ENCODE measurements at regions not wholly inside any gene's neighbourhood (a gene's known extent, or its start where the extent isn't known, plus 50 kb on each side); places are given as distances from the start of the nearest gene placed in this dataset.
"Not testable (repeated sequence)": the region's sequence is repeated elsewhere in the genome, so short reads cannot be mapped to it uniquely, and the experiment has no call there.

DNA sequence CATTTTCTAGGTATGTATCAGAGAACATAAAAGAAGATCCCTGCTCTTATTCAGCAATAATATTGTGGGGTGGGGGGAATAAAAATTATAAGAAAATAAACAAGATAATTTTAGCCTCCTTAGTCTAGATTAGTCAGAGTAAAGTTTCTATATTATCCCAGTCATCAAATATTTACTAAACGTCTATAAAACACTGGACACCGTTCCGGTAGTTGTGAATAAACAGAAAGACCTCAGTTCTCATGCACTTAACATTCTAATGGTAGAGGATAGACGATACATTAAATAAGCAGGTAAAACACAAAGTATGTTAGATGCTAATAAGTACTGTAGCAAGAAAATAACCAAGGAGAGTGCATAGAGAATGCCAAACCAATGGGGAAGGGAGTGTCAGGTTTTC lies 425.0 kb downstream of the GBE1 start:
- DNase-seq (ENCODE audit: low spot score in 2 of 2) = no peak
- Mint-ChIP-seq H3K4me3 (no peak overlapping the region), H3K27ac (no peak overlapping the region), H3K36me3 (no peaks in the 10 kb centered on the region), H3K4me1 (no peaks in the 10 kb centered on the region), H3K9me3 (peaks cover 1% of the 10 kb centered on the region), H3K27me3 (no peaks in the 10 kb centered on the region)
- no peak for ATAC-seq (ENCODE audit: low read depth)

DNA sequence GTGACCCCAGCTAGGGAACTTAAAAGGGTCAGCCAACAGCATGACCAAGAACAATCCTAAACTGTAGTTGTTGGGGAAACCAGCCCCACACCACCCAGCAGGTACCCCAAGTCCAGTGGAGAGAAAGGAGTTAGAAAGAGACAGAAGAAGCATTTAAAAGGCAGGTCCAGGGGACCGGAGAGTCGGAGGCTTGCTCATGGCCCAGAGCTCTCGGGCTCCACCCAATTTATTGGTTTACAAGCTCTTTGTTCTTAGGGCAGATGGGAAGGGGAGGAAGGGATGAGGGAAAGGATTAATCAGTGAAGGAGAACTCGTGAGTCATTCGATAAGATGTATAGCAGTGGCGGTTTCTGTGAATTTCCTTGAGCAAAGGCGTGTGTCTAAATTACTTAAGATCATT lies 431.6 kb downstream of the GBE1 start:
- ATAC-seq (ENCODE audit: low read depth) = not testable (repeated sequence)

DNA sequence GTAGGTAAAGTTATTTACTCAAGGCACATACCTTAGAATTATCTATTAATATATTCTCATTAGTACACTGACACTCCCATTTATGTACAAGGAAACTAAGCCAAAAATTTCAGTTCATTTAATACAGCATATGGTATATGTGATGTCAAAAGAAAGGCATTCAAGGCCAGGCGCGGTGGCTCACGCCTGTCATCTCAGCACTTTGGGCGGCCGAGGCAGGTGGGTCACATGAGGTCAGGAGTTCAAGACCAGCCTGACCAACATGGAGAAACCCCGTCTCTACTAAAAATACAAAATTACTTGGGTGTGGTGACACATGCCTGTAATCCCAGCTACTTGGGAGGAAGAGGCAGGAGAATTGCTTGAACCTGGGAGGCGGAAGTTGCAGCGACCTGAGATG lies 435.2 kb downstream of the GBE1 start:
- Mint-ChIP-seq H3K4me1 (no peaks in the 10 kb centered on the region), H3K4me3 (no peak overlapping the region), H3K27me3 (peaks cover 1% of the 10 kb centered on the region), H3K36me3 (no peaks in the 10 kb centered on the region), H3K9me3 (peaks cover 7% of the 10 kb centered on the region), H3K27ac (no peak overlapping the region)
- no peak for DNase-seq (ENCODE audit: low spot score in 2 of 2)
- ATAC-seq (ENCODE audit: low read depth) = no peak

More for the DNA sequence above, 431.6 kb downstream of the GBE1 start:
- not testable (repeated sequence) for H3K4me1 Mint-ChIP-seq; H3K4me3 Mint-ChIP-seq; H3K36me3 Mint-ChIP-seq; H3K9me3 Mint-ChIP-seq; H3K27me3 Mint-ChIP-seq; H3K27ac Mint-ChIP-seq; DNase-seq (ENCODE audit: low spot score in 2 of 2)

DNA sequence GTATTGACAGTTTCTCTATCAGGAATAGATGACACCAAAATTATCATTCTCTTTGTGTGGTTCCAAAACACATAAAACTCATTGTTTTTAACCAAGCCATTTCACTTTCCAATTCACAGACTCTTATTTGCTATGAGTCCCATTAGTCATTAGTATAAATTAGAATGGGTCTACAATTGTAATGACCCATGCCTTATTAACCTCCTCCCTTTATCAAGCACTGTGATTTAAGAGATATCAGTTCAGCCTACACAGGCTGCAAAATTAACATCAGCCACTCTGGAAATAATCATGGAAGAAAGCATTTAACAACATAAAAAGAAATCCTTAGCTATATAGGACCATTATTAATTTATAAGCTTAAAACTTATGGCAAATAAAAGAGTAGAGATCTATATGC lies 440.6 kb downstream of the GBE1 start:
- Mint-ChIP-seq H3K4me1 (no peaks in the 10 kb centered on the region), H3K36me3 (no peaks in the 10 kb centered on the region), H3K9me3 (peaks cover 2% of the 10 kb centered on the region), H3K27ac (no peak overlapping the region), H3K27me3 (peaks cover 1% of the 10 kb centered on the region), H3K4me3 (no peak overlapping the region)
- ATAC-seq (ENCODE audit: low read depth) (no peak), DNase-seq (ENCODE audit: low spot score in 2 of 2) (no peak)

DNA sequence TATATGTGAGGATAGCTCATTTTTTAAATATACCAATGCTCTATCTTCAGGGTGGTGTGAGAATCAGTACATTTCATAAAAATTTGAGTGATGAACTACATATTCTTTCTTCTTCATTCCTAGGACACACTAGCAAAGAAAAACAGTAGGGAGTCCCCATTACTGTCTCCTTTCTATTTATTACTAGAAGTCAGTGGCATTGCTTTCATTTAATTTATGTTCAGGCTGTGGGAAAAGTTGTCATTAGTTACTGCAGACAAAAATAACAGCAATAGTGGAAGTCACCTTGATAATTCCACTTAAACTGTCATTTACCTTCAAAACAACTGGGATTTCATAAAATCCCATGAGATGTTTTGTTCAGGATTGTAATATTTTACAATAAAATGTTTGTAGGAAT lies 446.4 kb downstream of the GBE1 start:
- ATAC-seq (ENCODE audit: low read depth) (no peak), DNase-seq (ENCODE audit: low spot score in 2 of 2) (no peak)
- H3K27me3 Mint-ChIP-seq = no peaks in the 10 kb centered on the region
- H3K27ac Mint-ChIP-seq = no peak overlapping the region
- no peaks in the 10 kb centered on the region for H3K9me3 Mint-ChIP-seq
- no peaks in the 10 kb centered on the region for H3K36me3 Mint-ChIP-seq
- H3K4me1 Mint-ChIP-seq = no peaks in the 10 kb centered on the region
- H3K4me3 Mint-ChIP-seq = no peak overlapping the region

DNA sequence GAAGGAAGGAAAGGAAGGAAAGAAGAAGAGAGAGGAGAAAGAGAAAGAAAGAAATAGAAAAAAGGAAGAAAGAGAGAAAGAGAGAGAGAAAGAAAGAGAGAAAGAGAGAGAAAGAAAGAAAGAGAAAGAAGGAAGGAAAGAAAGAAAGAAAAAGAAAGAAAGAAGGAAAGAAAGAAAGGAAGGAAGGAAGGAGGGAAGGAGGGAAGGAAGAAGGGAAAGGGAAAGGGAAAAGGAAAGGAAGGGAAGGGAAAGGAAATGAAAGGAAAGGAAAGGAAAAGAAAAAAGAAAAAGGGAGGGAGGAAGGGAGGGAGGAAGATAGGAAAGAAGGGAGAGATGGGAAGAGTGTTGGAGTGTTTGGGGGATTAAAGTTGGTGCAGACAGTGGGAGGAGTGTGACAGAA lies 450.1 kb downstream of the GBE1 start:
- H3K27ac Mint-ChIP-seq = no peak overlapping the region

DNA sequence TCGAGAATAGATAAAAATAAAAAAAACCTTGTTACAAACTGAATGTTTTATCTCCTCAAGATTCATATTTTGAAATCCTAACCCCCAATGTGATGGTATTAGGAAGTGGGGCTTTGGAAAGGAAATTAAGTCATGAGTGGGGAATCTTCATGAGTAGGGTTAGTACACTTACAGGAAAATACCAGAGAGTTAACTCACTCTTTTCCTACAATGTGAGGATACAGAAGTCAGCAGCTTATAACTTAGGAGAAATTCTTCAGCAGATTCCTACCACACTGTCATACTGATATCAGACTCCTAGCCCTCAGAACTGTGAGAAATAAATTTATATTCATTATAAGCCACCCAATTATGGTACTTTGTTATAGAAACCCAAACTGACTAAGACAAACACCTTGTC lies 453.1 kb downstream of the GBE1 start:
- DNase-seq (ENCODE audit: low spot score in 2 of 2) = no peak
- H3K9me3 Mint-ChIP-seq = no peaks in the 10 kb centered on the region
- no peak overlapping the region for H3K4me3 Mint-ChIP-seq
- H3K36me3 Mint-ChIP-seq = no peaks in the 10 kb centered on the region
- no peak for ATAC-seq (ENCODE audit: low read depth)
- H3K27me3 Mint-ChIP-seq = no peaks in the 10 kb centered on the region
- H3K27ac Mint-ChIP-seq = no peak overlapping the region
- H3K4me1 Mint-ChIP-seq = no peaks in the 10 kb centered on the region

More for the DNA sequence above, 450.1 kb downstream of the GBE1 start:
- Mint-ChIP-seq H3K4me1 (no peaks in the 10 kb centered on the region), H3K36me3 (no peaks in the 10 kb centered on the region), H3K27me3 (no peaks in the 10 kb centered on the region), H3K9me3 (no peaks in the 10 kb centered on the region), H3K4me3 (no peak overlapping the region)
- DNase-seq (ENCODE audit: low spot score in 2 of 2) = no peak
- ATAC-seq (ENCODE audit: low read depth) = no peak

DNA sequence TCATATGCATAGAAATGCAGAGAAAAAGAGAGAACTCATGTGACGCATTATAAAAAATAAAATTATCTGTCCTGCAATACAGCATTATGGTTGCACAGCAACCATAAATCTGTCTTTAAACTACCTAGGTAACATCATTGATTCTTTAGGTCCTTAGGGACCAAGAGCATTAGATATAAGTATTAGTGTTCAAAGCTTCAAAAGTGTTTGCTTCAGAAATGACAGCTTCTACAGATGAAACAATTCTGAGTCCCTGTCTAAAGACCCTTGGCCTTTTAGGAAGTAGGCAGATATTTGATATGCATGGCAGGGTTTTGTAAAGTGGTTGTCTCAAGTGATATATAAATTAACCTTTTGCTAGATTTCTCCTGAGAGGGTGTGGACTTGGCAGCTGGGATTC lies 454.2 kb downstream of the GBE1 start:
- no peak for DNase-seq (ENCODE audit: low spot score in 2 of 2)
- Mint-ChIP-seq H3K4me3 (no peak overlapping the region), H3K36me3 (no peaks in the 10 kb centered on the region), H3K27ac (no peak overlapping the region), H3K9me3 (no peaks in the 10 kb centered on the region), H3K4me1 (no peaks in the 10 kb centered on the region), H3K27me3 (no peaks in the 10 kb centered on the region)
- ATAC-seq (ENCODE audit: low read depth) = no peak

DNA sequence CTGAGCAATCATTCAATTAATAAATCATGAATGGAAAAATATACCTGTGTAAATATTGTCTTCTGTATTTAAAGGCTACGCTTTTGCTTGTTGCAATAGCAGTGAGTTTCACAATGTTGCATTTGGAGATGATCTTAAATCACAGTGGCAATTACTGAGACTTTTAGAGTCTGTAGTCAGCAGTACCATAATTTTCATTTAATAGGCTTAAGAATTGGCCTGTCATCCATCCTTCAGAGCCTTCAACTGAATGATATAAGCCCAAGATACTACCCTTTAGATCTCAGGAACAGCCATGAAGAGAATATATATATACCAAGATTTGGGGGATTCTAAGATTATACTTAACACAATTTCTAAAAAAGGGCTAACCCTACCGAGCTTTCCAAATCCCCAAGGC lies 458.1 kb downstream of the GBE1 start:
- Mint-ChIP-seq H3K9me3 (no peaks in the 10 kb centered on the region), H3K36me3 (no peaks in the 10 kb centered on the region), H3K4me3 (no peak overlapping the region), H3K27ac (no peak overlapping the region), H3K4me1 (no peaks in the 10 kb centered on the region), H3K27me3 (no peaks in the 10 kb centered on the region)
- DNase-seq (ENCODE audit: low spot score in 2 of 2) (no peak), ATAC-seq (ENCODE audit: low read depth) (no peak)

DNA sequence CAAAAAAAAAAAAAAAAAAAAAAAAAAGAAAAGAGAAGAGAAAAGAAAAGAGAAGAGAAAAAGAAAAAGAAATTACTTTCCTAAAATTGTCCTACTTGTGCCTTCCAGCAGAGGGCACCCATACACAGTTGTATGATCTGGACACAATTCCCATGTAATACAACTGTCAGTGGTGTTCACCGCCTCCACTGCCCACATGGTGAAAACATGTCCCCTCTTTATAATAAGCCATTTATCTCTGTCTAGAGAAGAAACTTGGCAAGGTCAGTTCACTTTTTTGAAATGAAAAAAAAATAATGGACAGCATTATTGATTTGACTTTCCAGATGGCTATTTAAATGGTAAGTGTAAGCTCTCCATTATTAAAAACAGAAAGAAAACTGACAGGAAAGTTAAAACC lies 459.4 kb downstream of the GBE1 start:
- Mint-ChIP-seq H3K4me1 (no peaks in the 10 kb centered on the region), H3K27ac (no peak overlapping the region), H3K4me3 (no peak overlapping the region), H3K9me3 (no peaks in the 10 kb centered on the region), H3K27me3 (no peaks in the 10 kb centered on the region), H3K36me3 (no peaks in the 10 kb centered on the region)
- ATAC-seq (ENCODE audit: low read depth) (no peak), DNase-seq (ENCODE audit: low spot score in 2 of 2) (no peak)

DNA sequence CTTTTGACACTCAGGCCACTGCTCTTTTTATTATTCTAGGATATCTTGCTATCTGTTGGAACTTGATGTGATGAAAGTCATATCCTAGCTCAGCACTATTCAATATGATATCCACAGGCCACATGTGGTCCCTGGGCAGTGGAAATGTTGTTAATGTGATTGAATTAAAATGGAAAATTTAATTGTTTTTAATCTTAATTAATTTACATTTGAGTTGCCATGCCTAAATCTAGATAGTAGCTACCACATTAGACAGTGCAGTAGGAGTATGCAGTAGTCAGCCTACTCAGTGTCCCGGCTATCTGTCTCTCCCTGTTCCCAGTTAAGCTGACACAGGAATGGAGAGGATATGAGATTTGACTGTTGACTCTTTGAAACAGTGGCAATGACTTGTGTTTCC lies 460.2 kb downstream of the GBE1 start:
- Mint-ChIP-seq H3K4me3 (no peak overlapping the region), H3K36me3 (no peaks in the 10 kb centered on the region), H3K4me1 (no peaks in the 10 kb centered on the region), H3K27ac (no peak overlapping the region), H3K27me3 (no peaks in the 10 kb centered on the region), H3K9me3 (peaks cover 2% of the 10 kb centered on the region)
- no peak for ATAC-seq (ENCODE audit: low read depth)
- no peak for DNase-seq (ENCODE audit: low spot score in 2 of 2)

DNA sequence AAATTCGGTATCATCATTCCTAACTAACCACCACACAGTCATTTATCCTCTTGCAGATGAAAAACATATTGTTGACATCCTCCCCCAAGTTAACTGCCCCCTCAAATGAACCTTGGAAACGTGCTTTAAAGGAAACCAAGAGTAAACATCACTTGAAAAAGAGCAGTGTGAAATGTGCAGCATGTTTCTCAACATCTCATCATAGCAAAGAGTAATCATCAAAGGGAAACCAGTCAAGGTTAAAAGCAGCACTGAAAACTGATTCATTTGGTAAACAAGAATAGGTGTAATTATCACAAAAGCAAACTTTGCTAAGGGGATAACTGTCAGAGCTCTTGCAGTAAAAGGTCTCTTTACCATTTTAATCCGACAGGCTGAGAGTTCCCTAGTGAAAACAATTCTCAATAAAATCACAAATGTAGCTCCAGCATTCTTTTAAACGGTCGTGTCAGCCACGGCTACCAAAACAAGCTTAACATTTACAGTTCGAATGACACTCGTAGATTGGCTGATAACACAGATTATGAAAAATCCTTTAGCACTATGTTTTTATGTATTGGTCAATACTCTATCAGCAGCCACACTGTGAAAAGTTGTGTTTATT lies 461.0 kb downstream of the GBE1 start:
- H3K27me3 Mint-ChIP-seq = no peaks in the 10 kb centered on the region
- ATAC-seq (ENCODE audit: low read depth) = no peak

DNA sequence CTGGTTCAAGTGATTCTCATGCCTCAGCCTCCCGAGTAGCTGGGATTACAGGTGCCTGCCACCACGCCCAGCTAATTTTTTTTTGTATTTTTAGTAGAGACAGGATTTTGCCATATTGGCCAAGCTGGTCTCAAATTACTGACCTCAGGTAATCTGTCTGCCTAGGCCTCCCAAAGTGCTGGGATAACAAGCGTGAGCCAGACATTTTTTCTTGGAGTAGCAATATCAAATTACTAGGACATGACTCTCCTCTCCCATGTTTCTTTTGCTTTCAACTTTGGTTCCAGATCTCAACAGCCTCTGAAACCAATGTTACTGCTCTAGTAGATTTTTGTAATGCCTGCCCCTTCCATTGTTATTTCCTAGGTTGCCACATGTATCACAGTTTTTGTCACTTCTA lies 462.0 kb downstream of the GBE1 start:
- H3K27ac Mint-ChIP-seq = no peak overlapping the region
- H3K27me3 Mint-ChIP-seq = no peaks in the 10 kb centered on the region
- H3K9me3 Mint-ChIP-seq = peaks cover 3% of the 10 kb centered on the region
- DNase-seq (ENCODE audit: low spot score in 2 of 2) = no peak
- H3K4me3 Mint-ChIP-seq = no peak overlapping the region
- ATAC-seq (ENCODE audit: low read depth) = no peak
- H3K4me1 Mint-ChIP-seq = no peaks in the 10 kb centered on the region
- H3K36me3 Mint-ChIP-seq = no peaks in the 10 kb centered on the region

More for the DNA sequence above, 461.0 kb downstream of the GBE1 start:
- DNase-seq (ENCODE audit: low spot score in 2 of 2) = no peak
- no peak overlapping the region for H3K27ac Mint-ChIP-seq
- H3K4me1 Mint-ChIP-seq = no peaks in the 10 kb centered on the region
- no peak overlapping the region for H3K4me3 Mint-ChIP-seq
- peaks cover 3% of the 10 kb centered on the region for H3K9me3 Mint-ChIP-seq
- no peaks in the 10 kb centered on the region for H3K36me3 Mint-ChIP-seq

DNA sequence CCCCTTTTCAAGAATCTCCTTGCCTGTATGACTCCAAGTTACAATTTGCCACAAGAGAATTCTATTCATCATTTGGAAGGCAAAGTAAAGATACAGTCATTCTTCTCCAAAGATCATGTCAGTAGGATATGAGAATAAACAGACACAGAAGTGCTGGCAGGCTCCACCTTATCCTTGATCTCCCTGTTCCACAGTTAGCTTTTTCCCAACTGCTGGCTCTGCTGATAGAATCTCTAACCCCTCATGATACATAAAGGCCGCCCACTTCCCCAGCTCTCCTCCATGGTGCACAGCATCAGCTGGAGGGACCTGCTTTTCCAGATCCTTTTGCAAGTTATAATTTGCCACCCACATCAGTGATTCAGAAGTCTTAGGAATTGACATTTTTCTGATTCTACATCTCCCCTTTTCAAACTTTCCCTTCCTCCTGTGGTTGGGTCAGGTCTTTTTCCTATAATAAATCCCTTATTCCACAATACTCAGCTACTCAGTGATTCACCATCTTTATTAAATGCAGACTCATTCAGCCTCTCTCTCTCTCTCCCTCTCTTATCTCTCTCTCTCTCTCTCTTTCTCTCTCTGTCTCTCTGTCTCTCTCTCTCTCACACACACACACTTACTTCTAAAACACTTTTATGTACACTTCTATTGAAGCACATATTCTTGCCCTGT lies 465.4 kb downstream of the GBE1 start:
- Mint-ChIP-seq H3K27ac (no peak overlapping the region), H3K36me3 (no peaks in the 10 kb centered on the region), H3K4me3 (no peak overlapping the region)

DNA sequence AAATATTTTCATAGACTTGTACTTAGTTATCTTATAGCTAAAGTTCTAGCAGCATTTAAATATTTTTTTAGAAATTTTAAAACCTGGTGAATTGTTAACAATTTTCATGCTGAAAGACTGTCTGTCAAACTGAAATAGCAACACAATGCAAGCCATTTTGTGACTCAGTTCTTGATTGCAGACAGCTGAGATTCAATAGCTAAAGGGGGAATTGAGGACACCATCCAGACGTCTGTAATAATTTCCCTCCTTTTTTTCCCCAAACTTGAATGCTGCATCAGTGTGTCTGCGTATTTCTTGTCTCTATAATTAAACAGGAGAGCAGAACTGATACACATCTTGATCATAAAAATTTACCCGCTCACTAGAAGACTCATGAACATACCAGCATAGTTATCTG lies 468.3 kb downstream of the GBE1 start:
- ATAC-seq (ENCODE audit: low read depth) (no peak), DNase-seq (ENCODE audit: low spot score in 2 of 2) (no peak)
- no peaks in the 10 kb centered on the region for H3K36me3 Mint-ChIP-seq

More for the DNA sequence above, 465.4 kb downstream of the GBE1 start:
- DNase-seq (ENCODE audit: low spot score in 2 of 2) = no peak
- Mint-ChIP-seq H3K9me3 (peaks cover 3% of the 10 kb centered on the region), H3K4me1 (no peaks in the 10 kb centered on the region), H3K27me3 (no peaks in the 10 kb centered on the region)
- no peak for ATAC-seq (ENCODE audit: low read depth)

More for the DNA sequence above, 468.3 kb downstream of the GBE1 start:
- Mint-ChIP-seq H3K4me1 (no peaks in the 10 kb centered on the region), H3K4me3 (no peak overlapping the region), H3K9me3 (peaks cover 4% of the 10 kb centered on the region), H3K27me3 (no peaks in the 10 kb centered on the region), H3K27ac (no peak overlapping the region)
